Endodermal cell (in vitro differentiated cells): ENCODE measurements at regions not wholly inside any gene's neighbourhood (a gene's known extent, or its start where the extent isn't known, plus 50 kb on each side); places are given as distances from the start of the nearest gene placed in this dataset.

ENCODE experiments used
- DNase-seq: peaks from one replicate; pipeline ENCODE4 v3.0.0-alpha.2; 2017
- H3K27ac ChIP-seq: 2 replicates; pipeline ENCODE4 v1.5.1; 2013; ENCODE audit warnings: mild to moderate bottlenecking, low read depth, low read length, moderate library complexity
- H3K27me3 ChIP-seq: 2 replicates; pipeline ENCODE4 v1.6.1; 2013; ENCODE audit warnings: mild to moderate bottlenecking, low read length, moderate library complexity; ENCODE audit not compliant: insufficient read depth, control insufficient read depth, poor library complexity, severe bottlenecking
- H3K36me3 ChIP-seq: 2 replicates; pipeline ENCODE4 v1.7.0; 2013; ENCODE audit warnings: mild to moderate bottlenecking, low read length, moderate library complexity; ENCODE audit not compliant: control insufficient read depth, insufficient read depth
- H3K4me1 ChIP-seq: one replicate; pipeline ENCODE4 v1.7.0; 2013; ENCODE audit warnings: low read length; ENCODE audit not compliant: control insufficient read depth, insufficient read depth
- H3K4me3 ChIP-seq: 2 replicates; pipeline ENCODE4 v1.5.1; 2013; ENCODE audit warnings: mild to moderate bottlenecking, low read length, moderate library complexity
- H3K9ac ChIP-seq: 2 replicates; pipeline ENCODE4 v1.6.1; 2013; ENCODE audit warnings: mild to moderate bottlenecking, low read length, moderate library complexity; ENCODE audit not compliant: poor library complexity, severe bottlenecking; ENCODE audit errors: extremely low read depth
- H3K9me3 ChIP-seq: 2 replicates; pipeline ENCODE4 v1.6.1; 2013; ENCODE audit warnings: mild to moderate bottlenecking, low read length, moderate library complexity; ENCODE audit not compliant: control insufficient read depth
- H3K27ac Mint-ChIP-seq: 2 replicates; pipeline ENCODE4 v1.8.0; 2020; ENCODE audit warnings: mixed read lengths
- H3K27me3 Mint-ChIP-seq: 2 replicates; pipeline ENCODE4 v1.8.0; 2021; ENCODE audit warnings: mild to moderate bottlenecking, mixed read lengths; ENCODE audit not compliant: insufficient read depth
- H3K36me3 Mint-ChIP-seq: 2 replicates; pipeline ENCODE4 v1.8.0; 2020; ENCODE audit warnings: low read depth, mixed read lengths
- H3K4me1 Mint-ChIP-seq: 2 replicates; pipeline ENCODE4 v1.8.0; 2020; ENCODE audit warnings: mixed read lengths
- H3K4me3 Mint-ChIP-seq: 2 replicates; pipeline ENCODE4 v1.8.0; 2020; ENCODE audit warnings: mild to moderate bottlenecking, moderate library complexity, mixed read lengths
- H3K9me3 Mint-ChIP-seq: 2 replicates; pipeline ENCODE4 v1.8.0; 2020; ENCODE audit warnings: mild to moderate bottlenecking, mixed read lengths
- CTCF ChIP-seq: fragments of 200-600 bp; sonication (generic); conservative IDR thresholded peaks from 2 replicates; pipeline ENCODE4 v1.5.0; 2021; ENCODE audit warnings: antibody characterized with exemption, mild to moderate bottlenecking
- WGBS, 2 experiments: methylation state at CpG; one replicate each; pipeline versions ENCODE4 v1.1.5 to v1.1.7; 2013; ENCODE audit warnings: missing lambda C conversion rate in 2 of 2, mixed read lengths in 1 of 2; ENCODE audit not compliant: insufficient coverage in 1 of 2, insufficient read length in 1 of 2; 5-methylcytosine and 5-hydroxymethylcytosine counted together

- Mint-ChIP-seq H3K27me3 (no peaks in the 10 kb centered on the region), H3K36me3 (no peaks in the 10 kb centered on the region), H3K4me1 (peaks cover 28% of the 10 kb centered on the region), H3K4me3 (no peak overlapping the region), H3K9me3 (no peaks in the 10 kb centered on the region), H3K27ac (no peak overlapping the region)
- Histone ChIP-seq H3K36me3 (no peaks in the 10 kb centered on the region), H3K4me1 (peaks cover 12% of the 10 kb centered on the region), H3K4me3 (no peak overlapping the region), H3K27ac (no peak overlapping the region), H3K9ac (no peak overlapping the region), H3K9me3 (no peaks in the 10 kb centered on the region), H3K27me3 (no peaks in the 10 kb centered on the region)
- 96 to 100% methylated on average over 2 of the region's 2 CpGs for WGBS, 2 experiments
- TF ChIP-seq CTCF = no peak
- no peak for DNase-seq
These were observed 724.9 kb upstream of the SOX9 start for GRCh38 chr17:71395901-71396300.

DNA sequence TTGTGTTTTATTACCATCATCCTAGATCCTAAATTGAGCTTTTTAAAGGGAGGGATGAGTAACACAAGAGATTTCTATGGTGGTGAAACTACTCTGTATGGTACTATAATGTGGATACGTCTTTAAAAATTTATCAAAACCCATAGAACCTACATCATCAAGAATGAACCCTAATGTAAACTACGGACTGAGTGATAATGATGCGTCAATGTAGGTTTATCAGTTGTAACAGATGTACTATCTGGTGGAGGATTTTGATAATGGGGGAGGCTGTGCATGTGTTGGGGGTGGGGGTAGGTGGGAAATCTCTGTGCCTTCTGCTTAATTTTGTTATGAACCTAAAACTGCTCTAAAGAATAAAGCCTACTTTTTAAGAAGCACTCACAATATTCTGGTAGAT lies 724.1 kb upstream of the SOX9 start:
- DNase-seq = no peak
- Histone ChIP-seq H3K4me1 (peaks cover 12% of the 10 kb centered on the region), H3K36me3 (no peaks in the 10 kb centered on the region), H3K9ac (no peak overlapping the region), H3K4me3 (no peak overlapping the region), H3K27me3 (no peaks in the 10 kb centered on the region), H3K9me3 (no peaks in the 10 kb centered on the region), H3K27ac (no peak overlapping the region)
- H3K27me3 Mint-ChIP-seq = no peaks in the 10 kb centered on the region
- H3K36me3 Mint-ChIP-seq = no peaks in the 10 kb centered on the region
- H3K9me3 Mint-ChIP-seq = no peaks in the 10 kb centered on the region
- no peak overlapping the region for H3K27ac Mint-ChIP-seq
- 76% methylated on average over 2 of the region's 3 CpGs; no CpG with 5 or more reads in 1 of the 2 experiments for WGBS, 2 experiments
- peaks cover 28% of the 10 kb centered on the region for H3K4me1 Mint-ChIP-seq
- no peak overlapping the region for H3K4me3 Mint-ChIP-seq
- no peak for TF ChIP-seq CTCF

- H3K27ac ChIP-seq = peak overlapping the region; percentile 59
- H3K9ac ChIP-seq = no peak overlapping the region
- H3K9me3 Mint-ChIP-seq = no peaks in the 10 kb centered on the region
- TF ChIP-seq CTCF = no peak
- peaks cover 35% of the 10 kb centered on the region for H3K4me1 Mint-ChIP-seq
- H3K27ac Mint-ChIP-seq = no peak overlapping the region
- no peaks in the 10 kb centered on the region for H3K27me3 ChIP-seq
- no peaks in the 10 kb centered on the region for H3K27me3 Mint-ChIP-seq
- peaks cover 12% of the 10 kb centered on the region for H3K4me1 ChIP-seq
- no peak for DNase-seq
- H3K36me3 Mint-ChIP-seq = no peaks in the 10 kb centered on the region
- no peak overlapping the region for H3K4me3 Mint-ChIP-seq
- H3K4me3 ChIP-seq = no peak overlapping the region
- H3K36me3 ChIP-seq = no peaks in the 10 kb centered on the region
- WGBS, 2 experiments = 94% methylated on average over 2 of the region's 2 CpGs; no CpG with 5 or more reads in 1 of the 2 experiments
- no peaks in the 10 kb centered on the region for H3K9me3 ChIP-seq
These were observed 722.8 kb upstream of the SOX9 start for GRCh38 chr17:71398025-71398424.
